HepG2 (cell line): ENCODE measurements at regions not wholly inside any gene's neighbourhood (a gene's known extent, or its start where the extent isn't known, plus 50 kb on each side); places are given as distances from the start of the nearest gene placed in this dataset.

Experiments used
- AGO2 ChIP-seq: fragments of 200-400 bp; formaldehyde crosslinking; optimal IDR thresholded peaks from 2 replicates; pipeline ENCODE3; 2017; ENCODE audit warnings: mild to moderate bottlenecking, low read depth, low read length, moderate library complexity
- CREM ChIP-seq, 2 experiments: sonication (generic) in 1 of 2; formaldehyde crosslinking in 1 of 2; IDR thresholded peaks; 2 replicates each; pipeline versions ENCODE4 v1.4.0 to v1.6.1; 2016 to 2020; ENCODE audit warnings: antibody characterized with exemption in 1 of 2, mild to moderate bottlenecking in 1 of 2, missing genetic modification reagents in 1 of 2
- GFI1 ChIP-seq: sonication (generic); formaldehyde crosslinking; IDR thresholded peaks from 2 replicates; pipeline ENCODE4 v1.5.0; 2020; ENCODE audit warnings: missing genetic modification reagents, mild to moderate bottlenecking, borderline replicate concordance
- GLMP ChIP-seq: sonication (generic); formaldehyde crosslinking; IDR thresholded peaks from 2 replicates; pipeline ENCODE4 v1.9.0; 2021; ENCODE audit warnings: missing genetic modification reagents, mild to moderate bottlenecking, borderline replicate concordance
- ISX ChIP-seq: sonication (generic); formaldehyde crosslinking; conservative IDR thresholded peaks from 2 replicates; pipeline ENCODE4 v1.5.0; 2020; ENCODE audit warnings: missing genetic modification reagents
- KLF12 ChIP-seq: sonication (generic); formaldehyde crosslinking; IDR thresholded peaks from 2 replicates; pipeline ENCODE4 v1.4.0; 2020; ENCODE audit warnings: missing genetic modification reagents, borderline replicate concordance
- MAX ChIP-seq: IDR thresholded peaks from 2 replicates; pipeline ENCODE4 v1.6.1; 2012; ENCODE audit warnings: inconsistent platforms
- MTA1 ChIP-seq: sonication (generic); formaldehyde crosslinking; IDR thresholded peaks from 2 replicates; pipeline ENCODE4 v1.4.0; 2020; ENCODE audit warnings: missing genetic modification reagents, mild to moderate bottlenecking, borderline replicate concordance
- ONECUT2 ChIP-seq: sonication (generic); formaldehyde crosslinking; IDR thresholded peaks from 2 replicates; pipeline ENCODE4 v1.4.0; 2020; ENCODE audit warnings: missing genetic modification reagents
- RXRB ChIP-seq: IDR thresholded peaks from 2 replicates; pipeline ENCODE4 v1.6.1; 2016; ENCODE audit warnings: borderline replicate concordance, missing genetic modification reagents, missing compliant biosample characterization
- SP4 ChIP-seq: sonication (generic); formaldehyde crosslinking; IDR thresholded peaks from 2 replicates; pipeline ENCODE4 v1.8.1; 2023; ENCODE audit warnings: mild to moderate bottlenecking, missing genetic modification reagents
- ZFAT ChIP-seq: sonication (generic); formaldehyde crosslinking; conservative IDR thresholded peaks from 2 replicates; pipeline ENCODE4 v1.8.1; 2023; ENCODE audit warnings: missing genetic modification reagents, inconsistent platforms
- ZFP82 ChIP-seq: sonication (generic); formaldehyde crosslinking; IDR thresholded peaks from 2 replicates; pipeline ENCODE4 v1.5.1; 2020; ENCODE audit warnings: mild to moderate bottlenecking, missing genetic modification reagents, borderline replicate concordance
- ZGPAT ChIP-seq: IDR thresholded peaks from 2 replicates; pipeline ENCODE4 v1.6.1; 2016; ENCODE audit warnings: mild to moderate bottlenecking
- ZNF83 ChIP-seq: sonication (generic); formaldehyde crosslinking; IDR thresholded peaks from 2 replicates; pipeline ENCODE4 v1.4.0; 2020; ENCODE audit warnings: missing genetic modification reagents, mild to moderate bottlenecking, borderline replicate concordance
- ZNF883 ChIP-seq: sonication (generic); formaldehyde crosslinking; IDR thresholded peaks from 2 replicates; pipeline ENCODE4 v1.5.1; 2020; ENCODE audit warnings: mild to moderate bottlenecking, missing genetic modification reagents; ENCODE audit errors: not compliant biosample characterization
- TF ChIP-seq, protein P1 (sequence below): sonication (generic); formaldehyde crosslinking; IDR thresholded peaks from 2 replicates; pipeline ENCODE4 v1.8.0; 2022; ENCODE audit warnings: mild to moderate bottlenecking, missing genetic modification reagents, borderline replicate concordance
- TF ChIP-seq, protein P2 (sequence below): sonication (generic); formaldehyde crosslinking; IDR thresholded peaks from 2 replicates; pipeline ENCODE4 v1.8.1; 2023; ENCODE audit warnings: mild to moderate bottlenecking, missing genetic modification reagents
- TF ChIP-seq, protein P3 (sequence below): IDR thresholded peaks from 2 replicates; pipeline ENCODE4 v1.6.1; 2012; ENCODE audit warnings: low read length, improper control_type of control experiment

DNA sequence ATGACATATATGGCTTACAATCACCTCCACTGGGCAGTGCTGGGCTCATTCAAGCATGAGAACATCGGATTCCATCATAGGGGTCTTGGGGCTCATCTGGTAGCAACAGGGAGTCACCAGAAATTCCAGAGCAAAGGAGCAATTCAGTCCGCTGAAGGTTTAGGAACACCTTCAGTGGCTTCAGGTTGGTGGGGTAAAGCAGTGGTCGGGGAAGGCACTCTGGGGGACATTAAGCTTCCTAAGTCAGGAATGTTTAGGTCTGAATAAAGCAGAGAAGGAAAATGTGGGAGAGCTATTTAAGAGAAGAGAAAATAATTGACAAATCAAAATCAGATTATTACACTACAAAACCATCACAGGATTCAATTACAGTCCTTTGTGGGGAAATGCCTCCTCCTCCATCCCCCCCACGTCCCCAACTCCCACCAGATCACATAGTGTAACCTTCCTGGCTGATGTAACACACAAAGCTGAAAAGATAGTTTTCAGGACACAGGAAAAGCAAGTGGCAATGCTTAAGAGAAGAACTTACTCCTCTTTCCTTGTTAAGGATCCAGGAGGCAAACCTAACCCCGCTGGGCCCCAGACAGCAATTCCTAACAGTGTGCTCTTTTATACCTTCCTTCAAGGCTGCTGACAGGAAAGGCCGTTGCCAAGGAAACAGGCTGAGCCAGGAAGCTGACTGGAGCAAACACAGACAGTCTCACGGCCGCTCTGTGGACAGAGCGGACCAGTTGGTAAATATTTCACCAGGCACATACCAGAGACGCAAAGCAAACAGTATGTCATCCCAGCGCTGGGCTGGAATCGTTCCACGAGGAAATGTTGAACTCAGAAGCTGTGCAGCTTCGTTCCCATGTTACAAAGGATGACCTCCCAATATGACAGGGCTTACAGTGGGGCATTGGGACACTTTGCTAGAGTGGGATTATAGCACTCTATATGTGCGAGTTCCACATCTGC lies 57.5 kb upstream of the LMCD1 start (continued):
- TF ChIP-seq, protein P1, sequence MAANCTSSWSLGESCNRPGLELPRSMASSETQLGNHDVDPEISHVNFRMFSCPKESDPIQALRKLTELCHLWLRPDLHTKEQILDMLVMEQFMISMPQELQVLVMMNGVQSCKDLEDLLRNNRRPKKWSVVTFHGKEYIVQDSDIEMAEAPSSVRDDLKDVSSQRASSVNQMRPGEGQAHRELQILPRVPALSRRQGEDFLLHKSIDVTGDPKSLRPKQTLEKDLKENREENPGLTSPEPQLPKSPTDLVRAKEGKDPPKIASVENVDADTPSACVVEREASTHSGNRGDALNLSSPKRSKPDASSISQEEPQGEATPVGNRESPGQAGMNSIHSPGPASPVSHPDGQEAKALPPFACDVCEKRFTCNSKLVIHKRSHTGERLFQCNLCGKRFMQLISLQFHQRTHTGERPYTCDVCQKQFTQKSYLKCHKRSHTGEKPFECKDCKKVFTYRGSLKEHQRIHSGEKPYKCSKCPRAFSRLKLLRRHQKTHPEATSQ (CRISPR knock-in tag), result peak; percentile 69; the same call in 1 of the 2 replicates
- peak; percentile 93 for TF ChIP-seq ZGPAT (CRISPR knock-in tag)
- TF ChIP-seq MAX, result peak; percentile 73
- TF ChIP-seq ONECUT2 (CRISPR knock-in tag), result no peak
- peak; percentile 36; the same call in 1 of the 2 replicates for TF ChIP-seq SP4
- TF ChIP-seq ZFAT, result no peak
- no peak; the same call in 1 of the 2 replicates for TF ChIP-seq GFI1 (CRISPR knock-in tag)
- no peak for TF ChIP-seq MTA1
- no peak for TF ChIP-seq KLF12 (CRISPR knock-in tag)
- no peak for TF ChIP-seq GLMP (CRISPR knock-in tag)
- TF ChIP-seq ZNF883 (CRISPR knock-in tag), result no peak
- no peak; the same call in 1 of the 2 replicates for TF ChIP-seq ISX (CRISPR knock-in tag)
- no peak for TF ChIP-seq ZNF83 (CRISPR knock-in tag)
- TF ChIP-seq RXRB (CRISPR knock-in tag), result peak; percentile 94
- TF ChIP-seq ZFP82 (CRISPR knock-in tag), result no peak
- peak; percentile 82 for TF ChIP-seq CREM (IDR thresholded peaks at IDR 0.05)
- no peak for TF ChIP-seq CREM (CRISPR knock-in tag; IDR thresholded peaks at IDR 0.05)
- TF ChIP-seq, protein P2, sequence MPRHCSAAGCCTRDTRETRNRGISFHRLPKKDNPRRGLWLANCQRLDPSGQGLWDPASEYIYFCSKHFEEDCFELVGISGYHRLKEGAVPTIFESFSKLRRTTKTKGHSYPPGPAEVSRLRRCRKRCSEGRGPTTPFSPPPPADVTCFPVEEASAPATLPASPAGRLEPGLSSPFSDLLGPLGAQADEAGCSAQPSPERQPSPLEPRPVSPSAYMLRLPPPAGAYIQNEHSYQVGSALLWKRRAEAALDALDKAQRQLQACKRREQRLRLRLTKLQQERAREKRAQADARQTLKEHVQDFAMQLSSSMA (CRISPR knock-in tag), result no peak
- TF ChIP-seq, protein P3, sequence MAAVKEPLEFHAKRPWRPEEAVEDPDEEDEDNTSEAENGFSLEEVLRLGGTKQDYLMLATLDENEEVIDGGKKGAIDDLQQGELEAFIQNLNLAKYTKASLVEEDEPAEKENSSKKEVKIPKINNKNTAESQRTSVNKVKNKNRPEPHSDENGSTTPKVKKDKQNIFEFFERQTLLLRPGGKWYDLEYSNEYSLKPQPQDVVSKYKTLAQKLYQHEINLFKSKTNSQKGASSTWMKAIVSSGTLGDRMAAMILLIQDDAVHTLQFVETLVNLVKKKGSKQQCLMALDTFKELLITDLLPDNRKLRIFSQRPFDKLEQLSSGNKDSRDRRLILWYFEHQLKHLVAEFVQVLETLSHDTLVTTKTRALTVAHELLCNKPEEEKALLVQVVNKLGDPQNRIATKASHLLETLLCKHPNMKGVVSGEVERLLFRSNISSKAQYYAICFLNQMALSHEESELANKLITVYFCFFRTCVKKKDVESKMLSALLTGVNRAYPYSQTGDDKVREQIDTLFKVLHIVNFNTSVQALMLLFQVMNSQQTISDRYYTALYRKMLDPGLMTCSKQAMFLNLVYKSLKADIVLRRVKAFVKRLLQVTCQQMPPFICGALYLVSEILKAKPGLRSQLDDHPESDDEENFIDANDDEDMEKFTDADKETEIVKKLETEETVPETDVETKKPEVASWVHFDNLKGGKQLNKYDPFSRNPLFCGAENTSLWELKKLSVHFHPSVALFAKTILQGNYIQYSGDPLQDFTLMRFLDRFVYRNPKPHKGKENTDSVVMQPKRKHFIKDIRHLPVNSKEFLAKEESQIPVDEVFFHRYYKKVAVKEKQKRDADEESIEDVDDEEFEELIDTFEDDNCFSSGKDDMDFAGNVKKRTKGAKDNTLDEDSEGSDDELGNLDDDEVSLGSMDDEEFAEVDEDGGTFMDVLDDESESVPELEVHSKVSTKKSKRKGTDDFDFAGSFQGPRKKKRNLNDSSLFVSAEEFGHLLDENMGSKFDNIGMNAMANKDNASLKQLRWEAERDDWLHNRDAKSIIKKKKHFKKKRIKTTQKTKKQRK, result no peak
- no peak for TF ChIP-seq AGO2
